CD14-positive monocyte (primary cell): ENCODE measurements at regions not wholly inside any gene's neighbourhood (a gene's known extent, or its start where the extent isn't known, plus 50 kb on each side); places are given as distances from the start of the nearest gene placed in this dataset.

ENCODE experiments used
- DNase-seq, 3 donors: peaks; one replicate each; pipeline ENCODE4 v3.0.0-alpha.2; 2011 to 2022
- H2AFZ ChIP-seq: 2 replicates; pipeline ENCODE4 v1.6.0; 2012; ENCODE audit warnings: mild to moderate bottlenecking, low read depth, low read length, inconsistent platforms; ENCODE audit not compliant: insufficient read depth, poor library complexity, severe bottlenecking
- H3K27ac ChIP-seq, 2 donors: 1 replicate in 1 of 2; 2 replicates in 1 of 2; pipeline ENCODE4 v1.5.1; 2012 to 2013; ENCODE audit warnings: low read length in 2 of 2, control low read depth in 1 of 2, inconsistent platforms in 1 of 2, low read depth in 1 of 2, mild to moderate bottlenecking in 1 of 2
- H3K27me3 ChIP-seq, 2 donors: one replicate each; pipeline versions ENCODE4 v1.6.0 to v1.6.1; 2011 to 2013; ENCODE audit warnings: low read length in 2 of 2; ENCODE audit not compliant: control insufficient read depth in 2 of 2, insufficient read depth in 2 of 2
- H3K36me3 ChIP-seq, 2 donors: replicated peaks in 1 of 2; 1 replicate in 1 of 2; 2 replicates in 1 of 2; pipeline versions ENCODE4 v1.5.1 to v1.6.1; 2012 to 2013; ENCODE audit warnings: low read length in 2 of 2, control low read depth in 1 of 2, inconsistent platforms in 1 of 2, mild to moderate bottlenecking in 1 of 2; ENCODE audit not compliant: insufficient read depth in 2 of 2, control insufficient read depth in 1 of 2
- H3K4me1 ChIP-seq, 2 donors: 1 replicate in 1 of 2; 2 replicates in 1 of 2; pipeline versions ENCODE4 v1.5.1 to v1.6.1; 2012 to 2013; ENCODE audit warnings: low read length in 2 of 2, control low read depth in 1 of 2, inconsistent platforms in 1 of 2, mild to moderate bottlenecking in 1 of 2, moderate library complexity in 1 of 2; ENCODE audit not compliant: insufficient read depth in 2 of 2, control insufficient read depth in 1 of 2
- H3K4me2 ChIP-seq: replicated peaks from 2 replicates; pipeline ENCODE3; 2012; ENCODE audit warnings: low read length, moderate library complexity, mild to moderate bottlenecking; ENCODE audit not compliant: poor library complexity, severe bottlenecking; ENCODE audit errors: extremely low read depth
- H3K4me3 ChIP-seq, 3 experiments: fragments of 200-600 bp in 1 of 3; sonication (generic) in 1 of 3; replicated peaks in 1 of 3; 1 replicate in 2 of 3; 2 replicates in 1 of 3; pipeline ENCODE4 v1.5.1; 2011 to 2013; ENCODE audit warnings: low read length in 3 of 3, mild to moderate bottlenecking in 3 of 3, control low read depth in 2 of 3, low read depth in 2 of 3, inconsistent platforms in 1 of 3, moderate library complexity in 1 of 3
- H3K79me2 ChIP-seq: 2 replicates; pipeline ENCODE4 v1.6.0; 2012; ENCODE audit warnings: mild to moderate bottlenecking, control low read depth, inconsistent platforms, low read length, moderate library complexity; ENCODE audit not compliant: insufficient read depth
- H3K9ac ChIP-seq: 2 replicates; pipeline ENCODE4 v1.6.0; 2017; ENCODE audit warnings: low read length, mild to moderate bottlenecking; ENCODE audit not compliant: insufficient read depth, poor library complexity, severe bottlenecking
- H3K9me3 ChIP-seq, 2 donors: replicated peaks in 1 of 2; 1 replicate in 1 of 2; 2 replicates in 1 of 2; pipeline versions ENCODE4 v1.5.1 to v1.6.1; 2012 to 2013; ENCODE audit warnings: low read length in 2 of 2, control low read depth in 1 of 2; ENCODE audit not compliant: control insufficient read depth in 1 of 2, insufficient read depth in 1 of 2
- H4K20me1 ChIP-seq: 2 replicates; pipeline ENCODE4 v1.6.0; 2012; ENCODE audit warnings: mild to moderate bottlenecking, low read length, control low read depth, moderate library complexity; ENCODE audit not compliant: insufficient read depth
- H3K27ac Mint-ChIP-seq, 7 donors: one replicate each; pipeline ENCODE4 v1.8.0; 2020; ENCODE audit warnings: mild to moderate bottlenecking in 7 of 7, mixed read lengths in 7 of 7, moderate library complexity in 6 of 7, inconsistent platforms in 2 of 7
- H3K27me3 Mint-ChIP-seq, 3 donors: one replicate each; pipeline ENCODE4 v1.8.0; 2021 to 2022; ENCODE audit warnings: low read depth in 3 of 3, mild to moderate bottlenecking in 3 of 3, mixed read lengths in 3 of 3, moderate library complexity in 3 of 3, inconsistent platforms in 1 of 3
- H3K36me3 Mint-ChIP-seq, 2 donors: one replicate each; pipeline ENCODE4 v1.8.0; 2020; ENCODE audit warnings: mixed read lengths in 2 of 2, inconsistent platforms in 1 of 2, mild to moderate bottlenecking in 1 of 2
- H3K4me1 Mint-ChIP-seq: one replicate; pipeline ENCODE4 v1.8.0; 2020; ENCODE audit warnings: mild to moderate bottlenecking, mixed read lengths
- H3K4me3 Mint-ChIP-seq, 2 donors: one replicate each; pipeline ENCODE4 v1.8.0; 2020; ENCODE audit warnings: mild to moderate bottlenecking in 2 of 2, mixed read lengths in 2 of 2, moderate library complexity in 1 of 2
- H3K9me3 Mint-ChIP-seq, 7 donors: one replicate each; pipeline ENCODE4 v1.8.0; 2020 to 2022; ENCODE audit warnings: mixed read lengths in 7 of 7, mild to moderate bottlenecking in 6 of 7, moderate library complexity in 6 of 7, inconsistent platforms in 2 of 7
- CTCF ChIP-seq: fragments of 200-600 bp; IDR thresholded peaks from one replicate; pipeline ENCODE4 v1.8.0; 2022; ENCODE audit warnings: antibody characterized with exemption, mild to moderate bottlenecking
- WGBS: methylation state at CpG from one replicate; pipeline ENCODE4 v1.1.5; 2013; ENCODE audit warnings: missing lambda C conversion rate; ENCODE audit not compliant: insufficient coverage; 5-methylcytosine and 5-hydroxymethylcytosine counted together
- intact Hi-C, 2 donors: fragments of 100-400 bp; cut with micrococcal nuclease; formaldehyde crosslinking; loops; one replicate each; pipeline versions ENCODE4 v1.15.0 to v1.15.1; 2023

DNA sequence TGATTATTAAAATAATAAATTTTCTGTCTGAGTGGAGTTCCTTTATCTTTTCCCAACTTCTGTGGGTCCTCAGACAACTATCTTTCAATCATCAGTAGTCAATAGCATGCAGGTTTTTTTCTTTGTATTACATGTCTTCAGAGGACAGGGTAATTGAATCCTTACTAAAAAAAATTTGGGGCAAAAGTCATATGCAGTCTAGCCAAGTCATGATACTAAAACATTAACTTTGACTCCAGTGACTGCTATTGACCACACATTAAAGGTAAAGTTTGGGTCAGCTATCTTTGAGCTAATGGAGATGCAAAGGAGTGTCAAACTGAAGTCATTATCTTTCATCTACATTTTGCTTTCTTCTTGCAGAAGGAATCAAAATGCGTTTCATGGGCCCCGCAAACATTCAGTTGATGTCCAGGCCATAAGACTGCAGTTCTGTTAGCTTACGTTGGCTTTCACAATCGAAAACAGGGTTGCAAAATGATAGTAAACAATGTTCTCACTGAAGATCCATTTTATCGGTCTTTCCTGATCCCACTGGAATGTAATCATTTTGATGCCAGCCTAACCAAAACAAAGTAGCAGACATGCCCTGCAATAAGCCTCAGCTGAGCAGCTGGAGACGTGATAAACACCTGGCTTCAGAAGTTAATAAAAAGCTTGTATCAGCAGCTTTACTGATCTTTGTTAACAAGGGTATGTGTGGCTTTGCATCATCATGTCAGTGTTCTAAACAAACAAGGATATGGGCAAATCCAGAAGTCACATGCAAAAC is 186.1 kb upstream of the PRLR start:
- no peaks in the 10 kb centered on the region for H3K27me3 Mint-ChIP-seq
- Histone ChIP-seq H3K9me3 (peaks cover 7 to 9% of the 10 kb centered on the region in 2 donors), H4K20me1 (no peaks in the 10 kb centered on the region), H3K9ac (no peak overlapping the region), H3K4me1 (peaks cover 3 to 16% of the 10 kb centered on the region in 2 donors), H3K36me3 (no peaks in the 10 kb centered on the region), H3K4me2 (no peak overlapping the region), H3K4me3 (no peak overlapping the region), H3K79me2 (no peaks in the 10 kb centered on the region), H2AFZ (peak overlapping the region; percentile 47), H3K27me3 (no peaks in the 10 kb centered on the region), H3K27ac (no peak overlapping the region)
- WGBS = 72% methylated on average over 5 of the region's 6 CpGs
- TF ChIP-seq CTCF = no peak
- H3K9me3 Mint-ChIP-seq = peaks cover 11 to 17% (median 13%) of the 10 kb centered on the region in 7 donors
- no peak for DNase-seq
- intact Hi-C loops = no loop called here
- H3K27ac Mint-ChIP-seq = no peak overlapping the region
- H3K36me3 Mint-ChIP-seq = peaks cover 0 to 4% of the 10 kb centered on the region in 2 donors
- H3K4me3 Mint-ChIP-seq = no peak overlapping the region
- H3K4me1 Mint-ChIP-seq = peaks cover 14% of the 10 kb centered on the region

DNA sequence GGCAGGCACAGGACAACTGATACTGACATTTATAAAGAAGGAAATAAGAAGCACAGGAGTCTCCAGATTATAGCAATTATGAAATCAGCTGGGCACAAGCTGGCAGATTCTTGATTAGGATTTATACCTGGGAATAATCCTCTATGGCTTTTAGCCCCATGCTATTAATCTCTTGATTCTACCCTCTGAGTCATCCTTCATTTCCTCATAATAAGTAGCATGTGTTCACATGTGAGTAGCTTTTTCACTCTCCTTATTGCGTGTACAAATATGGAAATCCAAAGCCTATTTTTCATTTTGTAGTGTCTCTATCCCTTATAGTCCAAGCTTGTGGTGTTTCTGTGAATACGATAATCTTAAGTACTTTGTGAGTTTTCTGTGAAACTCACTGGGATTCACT is 185.0 kb upstream of the PRLR start:
- no peak overlapping the region for H3K4me2 ChIP-seq
- Mint-ChIP-seq H3K27ac (no peak overlapping the region), H3K4me3 (no peak overlapping the region), H3K4me1 (peaks cover 14% of the 10 kb centered on the region), H3K9me3 (peaks cover 13 to 24% (median 16%) of the 10 kb centered on the region in 7 donors), H3K27me3 (no peaks in the 10 kb centered on the region), H3K36me3 (peaks cover 0 to 4% of the 10 kb centered on the region in 2 donors)
- H3K79me2 ChIP-seq = no peaks in the 10 kb centered on the region
- H3K4me1 ChIP-seq = peaks cover 3 to 16% of the 10 kb centered on the region in 2 donors
- no peak overlapping the region for H3K9ac ChIP-seq
- H3K27me3 ChIP-seq = no peaks in the 10 kb centered on the region
- no peak overlapping the region for H3K4me3 ChIP-seq
- TF ChIP-seq CTCF = no peak
- no peaks in the 10 kb centered on the region for H3K36me3 ChIP-seq
- DNase-seq = peak in 1 of 3 donors; percentile 19
- intact Hi-C loops = no loop called here
- peaks cover 7 to 9% of the 10 kb centered on the region in 2 donors for H3K9me3 ChIP-seq
- no peak overlapping the region for H3K27ac ChIP-seq
- WGBS = no CpG with 5 or more reads among the region's 2 CpGs
- no peaks in the 10 kb centered on the region for H4K20me1 ChIP-seq
- no peak overlapping the region for H2AFZ ChIP-seq
